ENCODE measurements at regions not wholly inside any gene's neighbourhood (a gene's known extent, or its start where the extent isn't known, plus 50 kb on each side); places are given as distances from the start of the nearest gene placed in this dataset.

DNA sequence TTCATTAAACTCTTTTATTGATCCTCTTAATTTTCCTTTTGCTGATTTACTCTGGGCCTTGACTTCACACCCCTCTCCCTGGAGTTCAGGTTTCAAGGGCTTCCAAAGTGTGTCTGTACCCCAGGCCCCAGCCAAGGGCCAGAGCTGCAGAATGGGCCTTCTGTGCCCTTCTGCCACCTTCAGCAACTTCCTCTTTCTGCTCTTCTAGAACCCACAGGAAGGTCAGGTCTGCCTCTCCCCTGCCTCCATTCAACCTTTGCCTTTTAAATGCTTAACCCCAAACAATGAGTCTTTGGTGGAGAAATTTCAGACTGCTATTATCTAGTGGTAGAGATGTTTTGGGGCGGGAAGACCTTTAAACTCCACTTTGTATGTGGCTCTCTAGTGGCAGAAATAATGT lies 63.1 kb downstream of the TSN start:
- no peak overlapping the region for H3K27ac ChIP-seq
- no peaks in the 10 kb centered on the region for H3K4me1 ChIP-seq (replicated peaks; ENCODE audit: insufficient read depth)
- no peak overlapping the region for H3K4me3 ChIP-seq
- TF ChIP-seq, protein P1, sequence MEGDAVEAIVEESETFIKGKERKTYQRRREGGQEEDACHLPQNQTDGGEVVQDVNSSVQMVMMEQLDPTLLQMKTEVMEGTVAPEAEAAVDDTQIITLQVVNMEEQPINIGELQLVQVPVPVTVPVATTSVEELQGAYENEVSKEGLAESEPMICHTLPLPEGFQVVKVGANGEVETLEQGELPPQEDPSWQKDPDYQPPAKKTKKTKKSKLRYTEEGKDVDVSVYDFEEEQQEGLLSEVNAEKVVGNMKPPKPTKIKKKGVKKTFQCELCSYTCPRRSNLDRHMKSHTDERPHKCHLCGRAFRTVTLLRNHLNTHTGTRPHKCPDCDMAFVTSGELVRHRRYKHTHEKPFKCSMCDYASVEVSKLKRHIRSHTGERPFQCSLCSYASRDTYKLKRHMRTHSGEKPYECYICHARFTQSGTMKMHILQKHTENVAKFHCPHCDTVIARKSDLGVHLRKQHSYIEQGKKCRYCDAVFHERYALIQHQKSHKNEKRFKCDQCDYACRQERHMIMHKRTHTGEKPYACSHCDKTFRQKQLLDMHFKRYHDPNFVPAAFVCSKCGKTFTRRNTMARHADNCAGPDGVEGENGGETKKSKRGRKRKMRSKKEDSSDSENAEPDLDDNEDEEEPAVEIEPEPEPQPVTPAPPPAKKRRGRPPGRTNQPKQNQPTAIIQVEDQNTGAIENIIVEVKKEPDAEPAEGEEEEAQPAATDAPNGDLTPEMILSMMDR (conservative IDR thresholded peaks at IDR 0.05) = no peak
- no peak for TF ChIP-seq EZH2 (IDR thresholded peaks at IDR 0.05; ENCODE audit: low read depth)
- H3K36me3 ChIP-seq (ENCODE audit: low read depth) = no peaks in the 10 kb centered on the region
- no peaks in the 10 kb centered on the region for H3K9me2 ChIP-seq (ENCODE audit: insufficient read depth)
- H2AFZ ChIP-seq = no peak overlapping the region
- no peak overlapping the region for H3K4me2 ChIP-seq
- no peaks in the 10 kb centered on the region for H3K79me2 ChIP-seq (ENCODE audit: low read depth)
- H3F3A ChIP-seq (ENCODE audit: insufficient read depth, low read depth) = no peaks in the 10 kb centered on the region
- H4K20me1 ChIP-seq (ENCODE audit: insufficient read depth) = no peaks in the 10 kb centered on the region
- no TSS peak for BruUV-seq (replicated peaks)
- ChIA-PET CTCF (no interaction called here), POLR2A (ENCODE audit: unreplicated experiment) (no interaction called here)
- intact Hi-C loops (cut with micrococcal nuclease; ENCODE audit: unreplicated experiment) = no loop called here
- DNase-seq = no peak
- peaks cover 98% of the 10 kb centered on the region for H3K27me3 ChIP-seq (ENCODE audit: insufficient read depth, low read depth)
- H3K9me3 ChIP-seq (ENCODE audit: insufficient read depth, low read depth) = no peaks in the 10 kb centered on the region

DNA sequence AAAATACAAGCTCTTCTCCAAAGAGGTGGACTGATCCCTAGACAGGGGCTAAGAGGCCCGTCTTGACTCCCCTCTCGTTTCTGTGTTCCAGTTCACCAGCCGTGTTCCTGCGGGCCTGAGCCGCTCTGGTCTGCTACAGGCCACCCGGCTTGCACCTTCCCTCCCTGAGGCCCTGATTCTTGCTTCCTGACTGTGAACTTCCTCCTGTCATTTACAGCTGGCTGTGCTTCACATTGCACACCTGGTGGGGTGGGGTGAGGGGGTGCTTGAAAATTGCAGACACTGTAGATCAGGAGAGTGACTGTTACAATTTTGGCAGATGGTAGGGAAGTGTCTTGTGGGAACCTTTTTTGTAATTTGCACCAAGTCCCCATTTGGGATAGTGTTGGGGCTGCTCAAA lies 64.4 kb downstream of the TSN start:
- no peak for DNase-seq
- BruUV-seq (replicated peaks) = no TSS peak
- peaks cover 93% of the 10 kb centered on the region for H3K27me3 ChIP-seq (ENCODE audit: insufficient read depth, low read depth)

DNA sequence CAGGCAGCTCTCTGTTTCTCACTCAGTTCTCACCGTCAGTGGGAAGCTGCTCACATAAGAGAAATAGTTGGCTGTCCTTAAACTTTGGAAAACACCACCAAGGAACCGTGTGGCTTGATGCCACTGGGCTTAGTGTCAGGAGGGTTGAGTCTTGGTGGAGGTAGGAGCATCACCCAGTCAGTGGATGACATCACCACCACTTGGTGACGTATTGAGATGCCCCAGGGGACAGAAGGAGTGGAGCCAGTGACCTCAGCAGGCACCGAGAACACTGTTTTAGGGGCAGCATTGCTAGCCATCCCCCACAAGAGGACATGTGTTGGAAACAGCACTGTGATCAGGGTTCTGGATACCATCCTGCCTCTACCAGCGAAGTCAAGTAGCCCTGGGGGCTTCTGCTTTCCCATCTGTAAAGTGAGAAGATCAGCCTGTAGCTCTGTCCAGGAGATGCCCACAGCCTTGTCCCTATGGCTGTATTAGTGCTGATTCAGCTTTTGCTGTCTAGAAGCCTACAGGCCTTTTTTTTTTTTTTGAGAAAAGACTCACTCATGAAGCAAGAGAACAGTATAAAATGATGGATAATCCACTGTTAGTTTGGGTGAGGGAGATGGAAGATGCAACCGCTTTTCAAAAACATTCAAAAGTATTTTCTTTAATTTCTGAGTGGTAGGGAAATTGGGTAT lies 66.2 kb downstream of the TSN start:
- no peaks in the 10 kb centered on the region for H3K36me3 ChIP-seq (ENCODE audit: low read depth)
- H3K9me3 ChIP-seq (ENCODE audit: insufficient read depth, low read depth) = no peaks in the 10 kb centered on the region
- H2AFZ ChIP-seq = no peak overlapping the region
- intact Hi-C loops (cut with micrococcal nuclease; ENCODE audit: unreplicated experiment) = no loop called here
- H3K4me1 ChIP-seq (replicated peaks; ENCODE audit: insufficient read depth) = no peaks in the 10 kb centered on the region
- H3K27me3 ChIP-seq (ENCODE audit: insufficient read depth, low read depth) = peaks cover 93% of the 10 kb centered on the region
- H4K20me1 ChIP-seq (ENCODE audit: insufficient read depth) = no peaks in the 10 kb centered on the region
- TF ChIP-seq, protein P1 (conservative IDR thresholded peaks at IDR 0.05) = no peak
- TF ChIP-seq EZH2 (IDR thresholded peaks at IDR 0.05; ENCODE audit: low read depth) = no peak
- POLR2A ChIA-PET (ENCODE audit: unreplicated experiment) = no interaction called here
- no peak overlapping the region for H3K4me3 ChIP-seq
- H3F3A ChIP-seq (ENCODE audit: insufficient read depth, low read depth) = no peaks in the 10 kb centered on the region
- no peaks in the 10 kb centered on the region for H3K79me2 ChIP-seq (ENCODE audit: low read depth)
- H3K27ac ChIP-seq = no peak overlapping the region
- no peak overlapping the region for H3K4me2 ChIP-seq
- CTCF ChIA-PET = no interaction called here
- no peak for DNase-seq
- no TSS peak for BruUV-seq (replicated peaks)
- no peaks in the 10 kb centered on the region for H3K9me2 ChIP-seq (ENCODE audit: insufficient read depth)

More for the DNA sequence above, 64.4 kb downstream of the TSN start:
- intact Hi-C loops (cut with micrococcal nuclease; ENCODE audit: unreplicated experiment) = no loop called here
- Histone ChIP-seq H3K9me2 (ENCODE audit: insufficient read depth) (no peaks in the 10 kb centered on the region), H3K4me2 (no peak overlapping the region), H4K20me1 (ENCODE audit: insufficient read depth) (no peaks in the 10 kb centered on the region), H3K36me3 (ENCODE audit: low read depth) (no peaks in the 10 kb centered on the region), H3K4me3 (no peak overlapping the region), H3K4me1 (replicated peaks; ENCODE audit: insufficient read depth) (no peaks in the 10 kb centered on the region), H2AFZ (no peak overlapping the region), H3F3A (ENCODE audit: insufficient read depth, low read depth) (no peaks in the 10 kb centered on the region), H3K27ac (no peak overlapping the region), H3K79me2 (ENCODE audit: low read depth) (no peaks in the 10 kb centered on the region), H3K9me3 (ENCODE audit: insufficient read depth, low read depth) (no peaks in the 10 kb centered on the region)
- ChIA-PET POLR2A (ENCODE audit: unreplicated experiment) (no interaction called here), CTCF (no interaction called here)
- no peak for TF ChIP-seq EZH2 (IDR thresholded peaks at IDR 0.05; ENCODE audit: low read depth)
- TF ChIP-seq, protein P1 (conservative IDR thresholded peaks at IDR 0.05) = no peak

Measured in PC-9 (cell line).